HCT116 (cell line): ENCODE measurements at regions not wholly inside any gene's neighbourhood (a gene's known extent, or its start where the extent isn't known, plus 50 kb on each side); places are given as distances from the start of the nearest gene placed in this dataset.

Experiments used
- ATAC-seq: fragments of 200-7000 bp; cut with Tn5 transposase; 2 replicates; pipeline ENCODE4 v1.9.1; 2020; ENCODE audit warnings: mild to moderate bottlenecking, moderate library complexity
- BruUV-seq: library from RNA; stranded (reverse); fragments of 400-500 nt; replicated peaks from 2 replicates; lab custom pipeline; 2021; lab: Mats Ljungman, UMichigan
- CTCF ChIA-PET: fragments of 300-600 bp; sonication (Branson Sonifier 250); formaldehyde crosslinking; loops from one replicate; lab custom pipeline; 2021; ENCODE audit warnings: antibody characterized with exemption; lab: Charles Lee
- POLR2A ChIA-PET: fragments of 300-600, 350-600 bp; sonication (Branson Sonifier 250); formaldehyde crosslinking; loops from one replicate; lab custom pipeline; 2021; ENCODE audit warnings: antibody characterized with exemption; lab: Charles Lee
- RAD21 ChIA-PET, 2 experiments: fragments of 300-600 bp; sonication (Branson Sonifier 250); formaldehyde crosslinking; loops; one replicate each; lab custom pipeline; 2023; ENCODE audit warnings: low total read pairs in 2 of 2; ENCODE audit not compliant: uncharacterized antibody in 2 of 2, unreplicated experiment in 2 of 2, low non-redundant PET in 1 of 2; lab: Charles Lee
- DNase-seq: peaks from one replicate; pipeline ENCODE4 v3.0.0-alpha.2; 2010; ENCODE audit warnings: low read depth, low spot score
- H2AFZ ChIP-seq: fragments of 200-600 bp; shearing (Covaris generic), sonication (generic); 2 replicates; pipeline ENCODE4 v1.6.1; 2017; ENCODE audit warnings: low read depth, mixed run types, mixed read lengths, antibody characterized with exemption, low read length; ENCODE audit not compliant: poor library complexity, severe bottlenecking
- H3K27ac ChIP-seq: 2 replicates; pipeline ENCODE4 v1.5.1; 2012; ENCODE audit warnings: low read depth, low read length
- H3K27me3 ChIP-seq: fragments of 200-600 bp; sonication (generic); 2 replicates; pipeline ENCODE4 v1.6.1; 2016; ENCODE audit warnings: mixed run types, low read length, mixed read lengths; ENCODE audit not compliant: insufficient read depth
- H3K36me3 ChIP-seq, 2 experiments: fragments of 200-500 bp in 1 of 2; fragments of 200-600 bp in 1 of 2; sonication (Bioruptor generic) in 1 of 2; sonication (generic) in 1 of 2; 2 replicates each; pipeline versions ENCODE4 v1.5.1 to v1.6.1; 2014 to 2016; ENCODE audit warnings: low read length in 2 of 2, inconsistent platforms in 1 of 2, mixed read lengths in 1 of 2, mixed run types in 1 of 2; ENCODE audit not compliant: insufficient read depth in 2 of 2, control insufficient read depth in 1 of 2
- H3K4me1 ChIP-seq, 2 experiments: fragments of 200-600 bp in 1 of 2; sonication (generic) in 1 of 2; 2 replicates each; pipeline versions ENCODE4 v1.5.1 to v1.6.1; 2012 to 2017; ENCODE audit warnings: low read length in 2 of 2, inconsistent platforms in 1 of 2, mild to moderate bottlenecking in 1 of 2, mixed read lengths in 1 of 2, mixed run types in 1 of 2, moderate library complexity in 1 of 2; ENCODE audit not compliant: insufficient read depth in 2 of 2, control insufficient read depth in 1 of 2
- H3K4me2 ChIP-seq: fragments of 200-600 bp; sonication (generic); 2 replicates; pipeline ENCODE4 v1.6.1; 2017; ENCODE audit warnings: mixed run types, low read length, mixed read lengths
- H3K4me3 ChIP-seq, 2 experiments: fragments of 200-600 bp in 1 of 2; sonication (generic) in 1 of 2; replicated peaks in 1 of 2; 2 replicates each; pipeline ENCODE4 v1.5.1; 2011 to 2016; ENCODE audit warnings: low read length in 2 of 2, control low read depth in 1 of 2, low read depth in 1 of 2, mild to moderate bottlenecking in 1 of 2, mixed read lengths in 1 of 2, mixed run types in 1 of 2
- H3K79me2 ChIP-seq: fragments of 200-600 bp; sonication (generic); 2 replicates; pipeline ENCODE4 v1.6.1; 2017; ENCODE audit warnings: mild to moderate bottlenecking, mixed run types, low read length, moderate library complexity, mixed read lengths; ENCODE audit not compliant: insufficient read depth
- H3K9ac ChIP-seq: fragments of 200-600 bp; sonication (generic); 2 replicates; pipeline ENCODE4 v1.6.1; 2016; ENCODE audit warnings: low read length, mixed read lengths
- H3K9me2 ChIP-seq: fragments of 200-600 bp; sonication (generic), shearing (Covaris generic); 2 replicates; pipeline ENCODE4 v1.6.1; 2017; ENCODE audit warnings: mixed run types, mild to moderate bottlenecking, moderate library complexity; ENCODE audit not compliant: insufficient read depth
- H3K9me3 ChIP-seq, 2 experiments: fragments of 200-500 bp in 1 of 2; fragments of 200-600 bp in 1 of 2; sonication (Bioruptor generic) in 1 of 2; sonication (generic) in 1 of 2; 2 replicates each; pipeline ENCODE4 v1.6.1; 2014 to 2017; ENCODE audit warnings: low read length in 2 of 2, mixed read lengths in 2 of 2, inconsistent platforms in 1 of 2, low read depth in 1 of 2, mild to moderate bottlenecking in 1 of 2, mixed run types in 1 of 2, moderate library complexity in 1 of 2; ENCODE audit not compliant: control insufficient read depth in 1 of 2, insufficient read depth in 1 of 2
- H4K20me1 ChIP-seq: fragments of 200-600 bp; sonication (generic), shearing (Covaris generic); 2 replicates; pipeline ENCODE4 v1.6.1; 2017; ENCODE audit warnings: mixed run types, mild to moderate bottlenecking, moderate library complexity; ENCODE audit not compliant: insufficient read depth
- CBX3 ChIP-seq: IDR thresholded peaks from 2 replicates; pipeline ENCODE4 v1.6.1; 2012; ENCODE audit warnings: low read depth
- CEBPB ChIP-seq: IDR thresholded peaks from 2 replicates; pipeline ENCODE4 v1.6.1; 2012; ENCODE audit warnings: low read depth
- CTCF ChIP-seq, 3 experiments: fragments of 200-600 bp in 1 of 3; sonication (generic) in 1 of 3; IDR thresholded peaks in 2 of 3; conservative IDR thresholded peaks in 1 of 3; 2 replicates each; pipeline ENCODE4 v1.5.1; 2012 to 2017; ENCODE audit warnings: low read depth in 2 of 3, low read length in 2 of 3, antibody characterized with exemption in 1 of 3, borderline replicate concordance in 1 of 3, control low read depth in 1 of 3, mild to moderate bottlenecking in 1 of 3, mixed read lengths in 1 of 3, mixed run types in 1 of 3, moderate library complexity in 1 of 3; ENCODE audit not compliant: insufficient read depth in 1 of 3
- EZH2phosphoT487 ChIP-seq: fragments of 200-600 bp; IDR thresholded peaks from 2 replicates; pipeline ENCODE4 v1.6.1; 2018; ENCODE audit warnings: antibody characterized with exemption, borderline replicate concordance
- POLR2A ChIP-seq: IDR thresholded peaks from 2 replicates; pipeline ENCODE4 v1.7.0; 2011; ENCODE audit warnings: borderline replicate concordance; ENCODE audit not compliant: insufficient read depth, insufficient read length; ENCODE audit errors: extremely low read depth
- TCF7L2 ChIP-seq: IDR thresholded peaks from 2 replicates; pipeline ENCODE4 v1.7.0; 2011; ENCODE audit warnings: borderline replicate concordance, inconsistent platforms; ENCODE audit not compliant: insufficient read depth, insufficient read length; ENCODE audit errors: extremely low read depth
- intact Hi-C: fragments of 100-400 bp; cut with micrococcal nuclease; formaldehyde crosslinking; loops from 2 replicates; pipeline ENCODE4 v1.10.0; 2022
- TF ChIP-seq, protein P1 (sequence below): IDR thresholded peaks from 2 replicates; pipeline ENCODE4 v1.6.1; 2012
- TF ChIP-seq, protein P2 (sequence below): IDR thresholded peaks from 2 replicates; pipeline ENCODE4 v1.6.1; 2012; ENCODE audit warnings: low read depth

DNA sequence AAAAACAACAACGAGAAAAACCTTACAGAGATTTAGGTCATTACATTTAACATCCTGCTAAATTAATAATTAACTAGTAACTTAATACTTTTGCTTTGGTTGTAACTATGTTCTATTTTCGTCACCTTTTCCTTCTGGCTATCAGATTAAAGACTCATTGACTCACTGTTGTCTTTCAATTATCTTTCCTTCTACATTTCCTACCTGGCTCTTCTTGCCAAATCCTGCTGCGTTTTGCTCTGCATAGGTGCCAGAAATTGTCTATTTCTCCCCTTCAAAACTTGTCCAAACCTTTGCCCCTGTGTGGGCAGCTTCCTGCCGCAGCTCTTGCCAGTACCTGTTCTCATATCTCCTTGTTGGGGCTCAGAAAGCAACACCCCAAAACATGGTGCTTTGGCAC, 235.5 kb upstream of the ZNF608 start:
- H3K4me3 ChIP-seq: no peak overlapping the region
- ChIA-PET RAD21 (no interaction called here), CTCF (no interaction called here)
- no peak for DNase-seq
- no peaks in the 10 kb centered on the region for H3K36me3 ChIP-seq
- no peaks in the 10 kb centered on the region for H4K20me1 ChIP-seq
- peaks cover 2 to 3% of the 10 kb centered on the region in 2 experiments; a peak in 2 of 4 replicates for H3K4me1 ChIP-seq
- no peaks in the 10 kb centered on the region for H3K9me2 ChIP-seq
- no peaks in the 10 kb centered on the region for H3K27me3 ChIP-seq
- H3K4me2 ChIP-seq: no peak overlapping the region
- TF ChIP-seq EZH2phosphoT487 (no peak), CBX3 (no peak), CEBPB (no peak), CTCF (IDR thresholded peaks at IDR 0.05 in 2 of 3, conservative IDR thresholded peaks at IDR 0.05 in 1 of 3; ENCODE audit: borderline replicate concordance in 1 of 3, insufficient read depth in 1 of 3, low read depth in 2 of 3, low read length in 2 of 3) (no peak), TCF7L2 (no peak)
- TF ChIP-seq, all 23 proteins: peak for 0
- intact Hi-C loops: no loop called here
- H3K27ac ChIP-seq: no peak overlapping the region
- POLR2A ChIA-PET: no interaction called here
- no TSS peak for BruUV-seq
- H3K79me2 ChIP-seq: no peaks in the 10 kb centered on the region
- no peaks in the 10 kb centered on the region for H3K9me3 ChIP-seq
- ATAC-seq: no peak
- H2AFZ ChIP-seq: no peak overlapping the region
- H3K9ac ChIP-seq: no peak overlapping the region

- intact Hi-C loops: no loop called here
- CTCF ChIA-PET: no interaction called here
Observed at GRCh38 chr5:124986170-124986569, 239.7 kb upstream of the ZNF608 start.

More at GRCh38 chr5:124986170-124986569, 239.7 kb upstream of the ZNF608 start:
- H3K79me2 ChIP-seq: no peaks in the 10 kb centered on the region
- H3K36me3 ChIP-seq: no peaks in the 10 kb centered on the region
- no peaks in the 10 kb centered on the region for H4K20me1 ChIP-seq
- no peak overlapping the region for H3K27ac ChIP-seq
- no peak overlapping the region for H3K9ac ChIP-seq
- DNase-seq (no peak), ATAC-seq (no peak)
- H3K4me3 ChIP-seq: no peak overlapping the region
- no peaks in the 10 kb centered on the region for H3K9me2 ChIP-seq
- H3K9me3 ChIP-seq: no peaks in the 10 kb centered on the region
- RAD21 ChIA-PET: no interaction called here
- no peaks in the 10 kb centered on the region for H3K27me3 ChIP-seq
- BruUV-seq: no TSS peak
- peaks cover 2 to 3% of the 10 kb centered on the region in 2 experiments; a peak in 2 of 4 replicates for H3K4me1 ChIP-seq
- POLR2A ChIA-PET: no interaction called here
- no peak for TF ChIP-seq EZH2phosphoT487
- TF ChIP-seq CEBPB: no peak
- TF ChIP-seq, protein P1, sequence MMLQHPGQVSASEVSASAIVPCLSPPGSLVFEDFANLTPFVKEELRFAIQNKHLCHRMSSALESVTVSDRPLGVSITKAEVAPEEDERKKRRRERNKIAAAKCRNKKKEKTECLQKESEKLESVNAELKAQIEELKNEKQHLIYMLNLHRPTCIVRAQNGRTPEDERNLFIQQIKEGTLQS: no peak
- no peak for TF ChIP-seq POLR2A
- TF ChIP-seq, protein P2, sequence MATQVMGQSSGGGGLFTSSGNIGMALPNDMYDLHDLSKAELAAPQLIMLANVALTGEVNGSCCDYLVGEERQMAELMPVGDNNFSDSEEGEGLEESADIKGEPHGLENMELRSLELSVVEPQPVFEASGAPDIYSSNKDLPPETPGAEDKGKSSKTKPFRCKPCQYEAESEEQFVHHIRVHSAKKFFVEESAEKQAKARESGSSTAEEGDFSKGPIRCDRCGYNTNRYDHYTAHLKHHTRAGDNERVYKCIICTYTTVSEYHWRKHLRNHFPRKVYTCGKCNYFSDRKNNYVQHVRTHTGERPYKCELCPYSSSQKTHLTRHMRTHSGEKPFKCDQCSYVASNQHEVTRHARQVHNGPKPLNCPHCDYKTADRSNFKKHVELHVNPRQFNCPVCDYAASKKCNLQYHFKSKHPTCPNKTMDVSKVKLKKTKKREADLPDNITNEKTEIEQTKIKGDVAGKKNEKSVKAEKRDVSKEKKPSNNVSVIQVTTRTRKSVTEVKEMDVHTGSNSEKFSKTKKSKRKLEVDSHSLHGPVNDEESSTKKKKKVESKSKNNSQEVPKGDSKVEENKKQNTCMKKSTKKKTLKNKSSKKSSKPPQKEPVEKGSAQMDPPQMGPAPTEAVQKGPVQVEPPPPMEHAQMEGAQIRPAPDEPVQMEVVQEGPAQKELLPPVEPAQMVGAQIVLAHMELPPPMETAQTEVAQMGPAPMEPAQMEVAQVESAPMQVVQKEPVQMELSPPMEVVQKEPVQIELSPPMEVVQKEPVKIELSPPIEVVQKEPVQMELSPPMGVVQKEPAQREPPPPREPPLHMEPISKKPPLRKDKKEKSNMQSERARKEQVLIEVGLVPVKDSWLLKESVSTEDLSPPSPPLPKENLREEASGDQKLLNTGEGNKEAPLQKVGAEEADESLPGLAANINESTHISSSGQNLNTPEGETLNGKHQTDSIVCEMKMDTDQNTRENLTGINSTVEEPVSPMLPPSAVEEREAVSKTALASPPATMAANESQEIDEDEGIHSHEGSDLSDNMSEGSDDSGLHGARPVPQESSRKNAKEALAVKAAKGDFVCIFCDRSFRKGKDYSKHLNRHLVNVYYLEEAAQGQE: no peak
- no peak overlapping the region for H3K4me2 ChIP-seq
- H2AFZ ChIP-seq: no peak overlapping the region
